ES-I3 (cell line): ENCODE measurements at regions not wholly inside any gene's neighbourhood (a gene's known extent, or its start where the extent isn't known, plus 50 kb on each side); places are given as distances from the start of the nearest gene placed in this dataset.

Source experiments
- H3K36me3 ChIP-seq: 2 replicates; pipeline ENCODE4 v1.6.1; 2013; ENCODE audit warnings: mild to moderate bottlenecking, low read length, control low read depth, moderate library complexity; ENCODE audit not compliant: insufficient read depth
- H3K4me1 ChIP-seq: 2 replicates; pipeline ENCODE4 v1.6.1; 2013; ENCODE audit warnings: mild to moderate bottlenecking, control low read depth, low read length; ENCODE audit not compliant: insufficient read depth
- H3K9ac ChIP-seq: 2 replicates; pipeline ENCODE4 v1.6.1; 2013; ENCODE audit warnings: low read depth, mild to moderate bottlenecking, low read length, moderate library complexity
- H3K9me3 ChIP-seq: 2 replicates; pipeline ENCODE4 v1.6.1; 2013; ENCODE audit warnings: mild to moderate bottlenecking, low read length, moderate library complexity; ENCODE audit not compliant: control insufficient read depth, insufficient read depth

GRCh38 chr13:69600811-69601210 is 506.8 kb upstream of the ATXN8OS start:
- Histone ChIP-seq H3K4me1 (peaks cover 5% of the 10 kb centered on the region), H3K9me3 (no peaks in the 10 kb centered on the region), H3K36me3 (no peaks in the 10 kb centered on the region), H3K9ac (no peak overlapping the region)

- Histone ChIP-seq H3K9me3 (no peaks in the 10 kb centered on the region), H3K4me1 (peaks cover 5% of the 10 kb centered on the region), H3K9ac (no peak overlapping the region), H3K36me3 (no peaks in the 10 kb centered on the region)
Measured at GRCh38 chr13:69597088-69597487, 510.5 kb upstream of the ATXN8OS start.

GRCh38 chr13:69595181-69595580 is 512.4 kb upstream of the ATXN8OS start:
- H3K36me3 ChIP-seq: no peaks in the 10 kb centered on the region
- H3K4me1 ChIP-seq: no peaks in the 10 kb centered on the region
- no peak overlapping the region for H3K9ac ChIP-seq
- no peaks in the 10 kb centered on the region for H3K9me3 ChIP-seq

DNA sequence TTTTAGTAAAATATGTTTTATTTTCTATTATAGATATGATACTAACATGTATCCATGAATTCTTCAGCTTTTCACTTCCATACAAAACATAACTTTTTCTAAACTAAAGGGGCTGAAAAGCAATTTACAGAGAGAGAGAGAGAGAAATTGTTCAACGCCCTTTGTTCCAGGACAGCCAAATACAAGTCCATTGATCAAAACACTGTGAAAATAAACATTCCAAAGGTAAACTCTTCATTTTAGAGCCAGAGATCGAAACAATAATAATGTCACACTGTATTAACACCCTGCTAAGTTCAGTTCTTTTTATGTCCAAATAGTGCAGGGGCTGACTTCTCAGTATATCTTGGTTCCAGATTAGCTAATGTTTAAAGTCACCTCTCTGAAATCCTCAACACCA is 516.2 kb upstream of the ATXN8OS start:
- Histone ChIP-seq H3K4me1 (no peaks in the 10 kb centered on the region), H3K9me3 (no peaks in the 10 kb centered on the region), H3K9ac (no peak overlapping the region), H3K36me3 (no peaks in the 10 kb centered on the region)

GRCh38 chr13:69589531-69590235 is 517.9 kb upstream of the ATXN8OS start:
- Histone ChIP-seq H3K36me3 (no peaks in the 10 kb centered on the region), H3K4me1 (no peaks in the 10 kb centered on the region), H3K9me3 (no peaks in the 10 kb centered on the region), H3K9ac (no peak overlapping the region)

GRCh38 chr13:69585656-69586055 is 522.0 kb upstream of the ATXN8OS start:
- H3K36me3 ChIP-seq: no peaks in the 10 kb centered on the region

GRCh38 chr13:69580255-69580654 is 527.4 kb upstream of the ATXN8OS start:
- H3K4me1 ChIP-seq: peaks cover 5% of the 10 kb centered on the region; the same call in 1 of the 2 replicates
- no peaks in the 10 kb centered on the region for H3K9me3 ChIP-seq
- no peak overlapping the region for H3K9ac ChIP-seq
- no peaks in the 10 kb centered on the region for H3K36me3 ChIP-seq

More at GRCh38 chr13:69585656-69586055, 522.0 kb upstream of the ATXN8OS start:
- H3K9me3 ChIP-seq: no peaks in the 10 kb centered on the region
- H3K9ac ChIP-seq: no peak overlapping the region
- no peaks in the 10 kb centered on the region for H3K4me1 ChIP-seq

DNA sequence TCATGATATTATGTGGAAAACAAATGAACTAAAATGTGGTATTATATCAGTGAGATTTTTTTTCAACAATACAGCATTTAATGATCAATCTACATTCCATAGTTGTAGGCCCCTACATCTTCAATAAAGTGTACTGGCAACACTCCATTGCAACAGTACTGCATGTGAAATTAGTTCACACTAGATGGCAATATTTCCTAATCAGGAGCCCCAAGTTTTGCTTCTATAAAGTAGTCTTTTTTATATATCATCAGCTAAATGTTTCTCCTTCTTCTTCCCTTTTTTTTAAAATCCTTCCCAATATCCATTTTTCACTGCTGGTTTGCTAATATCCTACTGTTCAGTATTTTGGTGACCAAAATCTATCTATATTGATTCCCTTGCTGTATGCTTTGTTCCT is 528.3 kb upstream of the ATXN8OS start:
- Histone ChIP-seq H3K4me1 (peaks cover 5% of the 10 kb centered on the region; the same call in 1 of the 2 replicates), H3K9me3 (no peaks in the 10 kb centered on the region), H3K9ac (no peak overlapping the region), H3K36me3 (no peaks in the 10 kb centered on the region)

DNA sequence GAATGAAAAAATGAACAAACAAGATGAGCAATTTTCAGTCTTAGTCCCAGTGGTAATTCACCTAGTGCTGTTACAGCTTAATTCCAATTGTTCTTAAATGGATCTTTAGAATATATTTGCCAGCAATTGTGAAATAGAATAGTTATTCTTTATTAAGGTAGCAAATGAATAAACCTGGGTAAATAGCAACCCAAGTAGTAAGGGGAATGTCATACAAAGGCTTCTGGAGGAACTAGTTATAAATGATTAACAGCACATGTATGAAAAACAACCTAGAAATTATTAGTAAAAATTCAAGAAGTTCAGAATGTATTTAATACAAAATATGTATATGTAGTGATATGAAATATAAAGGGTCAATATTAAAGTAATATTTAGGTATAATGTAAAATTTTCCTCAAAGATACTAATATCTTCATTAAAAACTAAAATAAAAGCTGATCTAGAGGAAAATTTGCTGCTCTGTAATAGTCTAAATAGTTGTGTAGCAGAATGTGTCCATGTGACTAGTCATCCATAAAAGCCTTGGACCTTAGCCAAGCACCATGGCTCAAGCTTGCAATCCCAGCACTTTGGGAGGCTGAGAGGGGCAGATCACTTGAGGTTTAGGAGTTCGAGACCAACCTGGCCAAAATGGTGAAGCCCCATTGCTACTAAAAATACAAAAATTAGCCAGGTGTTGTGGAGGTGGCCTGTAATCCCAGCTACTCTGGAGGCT is 535.9 kb upstream of the ATXN8OS start:
- Histone ChIP-seq H3K9ac (no peak overlapping the region), H3K36me3 (no peaks in the 10 kb centered on the region), H3K4me1 (no peaks in the 10 kb centered on the region), H3K9me3 (no peaks in the 10 kb centered on the region)

DNA sequence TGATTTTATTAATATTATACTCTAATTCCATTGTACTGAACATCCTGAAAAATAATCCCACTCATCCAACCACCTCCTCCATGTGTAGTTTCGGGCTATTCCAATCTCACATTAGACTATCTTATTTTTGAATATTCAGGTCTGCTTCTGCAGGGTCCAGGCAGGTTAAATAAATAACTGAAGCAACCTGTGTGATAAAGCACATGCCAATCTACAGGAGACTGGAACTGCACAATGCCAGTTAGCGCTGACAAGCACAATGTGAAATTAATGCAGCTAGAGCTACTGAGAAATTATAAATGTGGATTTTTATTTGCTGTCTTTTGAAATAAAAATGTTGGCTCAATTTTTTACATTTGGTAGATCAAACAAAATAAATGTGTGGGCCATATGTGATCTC is 540.1 kb upstream of the ATXN8OS start:
- H3K36me3 ChIP-seq: no peaks in the 10 kb centered on the region
- H3K4me1 ChIP-seq: no peaks in the 10 kb centered on the region
- H3K9me3 ChIP-seq: 0 out of 2 replicates have a peak, but pooled peaks cover 2% of the 10 kb centered on the region
- no peak overlapping the region for H3K9ac ChIP-seq

- no peaks in the 10 kb centered on the region for H3K36me3 ChIP-seq
- H3K9ac ChIP-seq: no peak overlapping the region
Measured at GRCh38 chr13:69566104-69566716, 541.4 kb upstream of the ATXN8OS start.

GRCh38 chr13:69565334-69565733 is 542.3 kb upstream of the ATXN8OS start:
- H3K9me3 ChIP-seq: 0 out of 2 replicates have a peak, but pooled peaks cover 2% of the 10 kb centered on the region

More at GRCh38 chr13:69566104-69566716, 541.4 kb upstream of the ATXN8OS start:
- Histone ChIP-seq H3K4me1 (no peaks in the 10 kb centered on the region), H3K9me3 (0 out of 2 replicates have a peak, but pooled peaks cover 2% of the 10 kb centered on the region)

DNA sequence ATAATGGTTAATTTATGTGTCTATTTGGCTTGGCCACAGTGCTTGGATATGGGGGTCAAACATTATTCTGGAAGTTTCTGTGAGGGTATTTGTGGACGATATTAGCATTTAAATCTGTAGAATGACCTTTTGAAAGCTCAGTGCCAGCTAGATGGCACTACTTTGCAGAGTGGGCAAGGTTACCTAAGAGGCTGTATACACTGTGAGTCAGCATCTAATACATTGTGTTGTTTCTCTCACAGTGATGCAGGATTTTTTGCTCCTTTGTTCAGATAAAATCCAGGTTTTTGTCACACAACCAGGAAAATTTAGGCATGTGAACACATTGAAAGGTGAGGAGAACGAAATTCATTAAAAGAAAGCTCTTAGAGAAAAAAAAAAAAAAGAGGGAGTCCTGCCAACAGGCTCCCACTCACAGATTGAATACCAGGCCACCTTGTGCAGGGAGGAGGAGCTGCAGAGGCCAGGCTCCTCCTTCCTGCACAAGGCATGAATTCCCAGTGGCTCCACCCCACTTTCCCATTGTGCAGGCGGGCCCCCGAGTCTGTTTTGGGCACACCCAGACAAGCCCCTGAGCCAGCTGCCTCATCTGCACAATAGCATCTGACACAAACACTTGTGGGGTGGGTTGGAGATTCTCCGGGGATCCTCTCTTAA is 551.0 kb upstream of the ATXN8OS start:
- peaks cover 4% of the 10 kb centered on the region; the same call in 1 of the 2 replicates for H3K4me1 ChIP-seq
- no peaks in the 10 kb centered on the region for H3K36me3 ChIP-seq
- no peaks in the 10 kb centered on the region for H3K9me3 ChIP-seq
- H3K9ac ChIP-seq: no peak overlapping the region

More at GRCh38 chr13:69565334-69565733, 542.3 kb upstream of the ATXN8OS start:
- H3K4me1 ChIP-seq: no peaks in the 10 kb centered on the region
- no peaks in the 10 kb centered on the region for H3K36me3 ChIP-seq
- no peak overlapping the region for H3K9ac ChIP-seq

DNA sequence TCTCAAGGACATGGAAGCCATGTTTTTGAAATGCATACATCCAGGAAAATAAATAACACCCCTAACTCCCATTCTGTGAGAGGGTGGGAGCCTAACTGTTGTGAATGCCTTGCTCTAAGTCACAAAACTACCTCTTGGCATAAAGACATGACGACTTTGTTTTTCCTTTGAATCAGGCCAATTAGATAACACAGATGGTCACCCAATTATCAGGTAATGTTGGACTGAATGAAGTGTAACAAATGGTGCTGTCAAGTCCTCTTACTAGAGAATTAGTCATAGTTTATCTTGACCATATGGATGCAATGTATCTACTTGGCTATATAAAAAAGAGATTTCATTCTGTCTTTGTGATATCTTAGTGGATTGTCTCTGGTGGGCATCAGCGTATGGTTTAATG is 553.6 kb upstream of the ATXN8OS start:
- H3K9ac ChIP-seq: no peak overlapping the region; the same call in 1 of the 2 replicates
- no peaks in the 10 kb centered on the region for H3K9me3 ChIP-seq
- H3K4me1 ChIP-seq: peaks cover 4% of the 10 kb centered on the region; the same call in 1 of the 2 replicates
- H3K36me3 ChIP-seq: no peaks in the 10 kb centered on the region
